ENCODE measurements at regions not wholly inside any gene's neighbourhood (a gene's known extent, or its start where the extent isn't known, plus 50 kb on each side); places are given as distances from the start of the nearest gene placed in this dataset.

- DNase-seq: no peak
- no peak overlapping the region for H3K27ac ChIP-seq
- no peaks in the 10 kb centered on the region for H3K36me3 ChIP-seq
- H3K4me1 ChIP-seq: no peaks in the 10 kb centered on the region
- intact Hi-C loops (cut with DNase I): no loop called here
- 87 to 88% methylated on average over 4 of the region's 4 CpGs for WGBS, 2 donors
- H3K27me3 ChIP-seq: peaks cover 0 to 4% (median 0%) of the 10 kb centered on the region in 4 donors
- no peak for FAIRE-seq
- no peaks in the 10 kb centered on the region for H3K9me3 ChIP-seq
- no peak for ATAC-seq
- TF ChIP-seq, protein P1, sequence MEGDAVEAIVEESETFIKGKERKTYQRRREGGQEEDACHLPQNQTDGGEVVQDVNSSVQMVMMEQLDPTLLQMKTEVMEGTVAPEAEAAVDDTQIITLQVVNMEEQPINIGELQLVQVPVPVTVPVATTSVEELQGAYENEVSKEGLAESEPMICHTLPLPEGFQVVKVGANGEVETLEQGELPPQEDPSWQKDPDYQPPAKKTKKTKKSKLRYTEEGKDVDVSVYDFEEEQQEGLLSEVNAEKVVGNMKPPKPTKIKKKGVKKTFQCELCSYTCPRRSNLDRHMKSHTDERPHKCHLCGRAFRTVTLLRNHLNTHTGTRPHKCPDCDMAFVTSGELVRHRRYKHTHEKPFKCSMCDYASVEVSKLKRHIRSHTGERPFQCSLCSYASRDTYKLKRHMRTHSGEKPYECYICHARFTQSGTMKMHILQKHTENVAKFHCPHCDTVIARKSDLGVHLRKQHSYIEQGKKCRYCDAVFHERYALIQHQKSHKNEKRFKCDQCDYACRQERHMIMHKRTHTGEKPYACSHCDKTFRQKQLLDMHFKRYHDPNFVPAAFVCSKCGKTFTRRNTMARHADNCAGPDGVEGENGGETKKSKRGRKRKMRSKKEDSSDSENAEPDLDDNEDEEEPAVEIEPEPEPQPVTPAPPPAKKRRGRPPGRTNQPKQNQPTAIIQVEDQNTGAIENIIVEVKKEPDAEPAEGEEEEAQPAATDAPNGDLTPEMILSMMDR (IDR thresholded peaks at IDR 0.05): no peak
- H3K4me3 ChIP-seq: no peak overlapping the region
These were observed 484.8 kb upstream of the ID2 start for GRCh38 chr2:8197101-8197500.

GRCh38 chr2:8197825-8198224 is 484.0 kb upstream of the ID2 start:
- Histone ChIP-seq H3K4me3 (no peak overlapping the region), H3K36me3 (no peaks in the 10 kb centered on the region), H3K9me3 (no peaks in the 10 kb centered on the region), H3K27me3 (no peaks in the 10 kb centered on the region), H3K27ac (no peak overlapping the region), H3K4me1 (no peaks in the 10 kb centered on the region)
- DNase-seq (no peak), FAIRE-seq (no peak), ATAC-seq (no peak)
- intact Hi-C loops (cut with DNase I): no loop called here
- 82 to 83% methylated on average over 1 of the region's 1 CpG for WGBS, 2 donors
- TF ChIP-seq, protein P1 (IDR thresholded peaks at IDR 0.05): no peak

DNA sequence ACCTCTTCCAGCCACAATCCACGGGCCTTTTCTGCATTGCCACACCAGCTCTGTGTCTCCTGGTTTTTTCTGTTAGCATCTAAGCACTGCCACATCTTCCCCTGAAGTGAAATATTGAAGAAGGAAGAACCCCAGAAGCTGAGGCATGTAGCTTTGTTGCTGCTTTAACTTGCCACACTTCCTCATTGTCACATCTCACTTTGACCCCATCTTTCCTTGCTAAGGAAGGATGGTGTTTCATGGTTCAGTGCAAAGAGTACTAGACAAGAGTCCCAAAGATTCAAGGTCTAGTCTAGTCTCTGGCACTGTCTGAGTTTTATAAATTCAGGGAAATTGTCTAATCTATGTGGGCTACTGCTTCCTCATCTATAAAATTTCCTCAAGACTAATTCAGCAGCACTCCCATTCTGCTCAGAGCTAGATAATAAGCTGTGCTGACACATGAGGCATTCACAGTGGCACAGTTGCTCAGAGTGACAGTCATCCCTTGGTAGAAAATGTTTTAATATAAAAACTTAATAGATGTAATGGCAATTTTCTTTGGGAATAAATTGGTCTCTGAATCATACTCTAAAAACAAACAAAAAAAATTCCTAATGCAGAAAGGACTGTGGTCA is 483.0 kb upstream of the ID2 start:
- Histone ChIP-seq H3K27ac (no peak overlapping the region), H3K4me1 (no peaks in the 10 kb centered on the region), H3K4me3 (no peak overlapping the region), H3K36me3 (no peaks in the 10 kb centered on the region), H3K9me3 (no peaks in the 10 kb centered on the region), H3K27me3 (no peaks in the 10 kb centered on the region)
- FAIRE-seq (no peak), ATAC-seq (no peak), DNase-seq (no peak)
- 54 to 86% methylated on average over 1 of the region's 1 CpG for WGBS, 2 donors
- TF ChIP-seq, protein P1 (IDR thresholded peaks at IDR 0.05): no peak
- intact Hi-C loops (cut with DNase I): no loop called here

GRCh38 chr2:8202132-8202531 is 479.7 kb upstream of the ID2 start:
- H3K27ac ChIP-seq: no peak overlapping the region
- no peaks in the 10 kb centered on the region for H3K4me1 ChIP-seq
- no peaks in the 10 kb centered on the region for H3K27me3 ChIP-seq
- 77 to 83% methylated on average over 7 of the region's 7 CpGs for WGBS, 2 donors
- ATAC-seq (peak in 1 of 4 donors; percentile 56), DNase-seq (no peak), FAIRE-seq (no peak)
- TF ChIP-seq, protein P1 (IDR thresholded peaks at IDR 0.05): no peak
- H3K4me3 ChIP-seq: no peak overlapping the region
- intact Hi-C loops (cut with DNase I): no loop called here
- H3K9me3 ChIP-seq: no peaks in the 10 kb centered on the region
- no peaks in the 10 kb centered on the region for H3K36me3 ChIP-seq

DNA sequence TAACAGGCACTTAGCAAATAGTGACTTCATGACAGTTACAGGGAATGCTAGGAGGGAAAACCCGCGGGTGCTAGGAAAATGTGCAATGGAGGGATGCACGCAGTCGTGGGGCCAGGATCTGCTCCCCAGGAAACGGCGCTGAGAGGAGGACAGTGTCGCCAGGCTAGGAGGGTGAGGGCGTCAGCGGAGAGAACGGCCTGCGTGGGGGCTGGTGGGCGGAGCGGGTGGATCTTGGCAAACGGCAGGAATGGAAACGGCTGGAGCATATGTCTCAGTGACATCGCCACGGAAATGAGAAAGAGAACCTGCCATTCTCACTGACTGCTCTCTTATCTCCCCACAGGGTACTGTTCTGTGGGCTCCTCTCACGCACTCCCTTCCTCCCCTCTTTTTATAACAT is 478.5 kb upstream of the ID2 start:
- H3K27ac ChIP-seq: no peak overlapping the region
- no peaks in the 10 kb centered on the region for H3K27me3 ChIP-seq
- no peaks in the 10 kb centered on the region for H3K4me1 ChIP-seq
- no peak overlapping the region for H3K4me3 ChIP-seq
- FAIRE-seq: no peak
- no peak for ATAC-seq
- H3K9me3 ChIP-seq: peaks cover 0 to 3% (median 0%) of the 10 kb centered on the region in 4 donors
- H3K36me3 ChIP-seq: no peaks in the 10 kb centered on the region
- no peak for DNase-seq
- WGBS, 2 donors: 82% methylated on average over 18 of the region's 18 CpGs
- TF ChIP-seq, protein P1 (IDR thresholded peaks at IDR 0.05): no peak
- intact Hi-C loops (cut with DNase I): no loop called here
